Natural killer cell treated with Interleukin-12 subunit alpha and Interleukin-12 subunit beta and Interleukin-15 and Interleukin-18, amount 100 ng/mL, for 72 hours (primary cell): ENCODE measurements at regions not wholly inside any gene's neighbourhood (a gene's known extent, or its start where the extent isn't known, plus 50 kb on each side); places are given as distances from the start of the nearest gene placed in this dataset.

ENCODE experiments used
- ATAC-seq, 2 donors: fragments of 150-1000 bp; cut with Tn5 transposase in 1 of 2; sonication (Bioruptor Pico), chemical (Tn5 transposase) in 1 of 2; 2 replicates each; pipeline ENCODE4 v1.10.0; 2021
- DNase-seq: peaks from one replicate; pipeline ENCODE4 v3.0.0; 2022; ENCODE audit warnings: low spot score
- H3K27ac Mint-ChIP-seq, 2 donors: 1 replicate in 1 of 2; 2 replicates in 1 of 2; pipeline ENCODE4 v1.8.0; 2022; ENCODE audit warnings: mixed read lengths in 2 of 2, mild to moderate bottlenecking in 1 of 2, moderate library complexity in 1 of 2
- H3K27me3 Mint-ChIP-seq, 2 donors: 1 replicate in 1 of 2; 2 replicates in 1 of 2; pipeline ENCODE4 v1.8.0; 2022; ENCODE audit warnings: mixed read lengths in 2 of 2
- H3K36me3 Mint-ChIP-seq: one replicate; pipeline ENCODE4 v1.8.0; 2022; ENCODE audit warnings: mixed read lengths
- H3K4me1 Mint-ChIP-seq, 2 donors: 1 replicate in 1 of 2; 2 replicates in 1 of 2; pipeline ENCODE4 v1.8.0; 2022; ENCODE audit warnings: low read depth in 2 of 2, mixed read lengths in 2 of 2, mild to moderate bottlenecking in 1 of 2
- H3K4me3 Mint-ChIP-seq: one replicate; pipeline ENCODE4 v1.8.0; 2022; ENCODE audit warnings: mixed read lengths
- H3K9me3 Mint-ChIP-seq: 2 replicates; pipeline ENCODE4 v1.8.0; 2022; ENCODE audit warnings: mixed read lengths

DNA sequence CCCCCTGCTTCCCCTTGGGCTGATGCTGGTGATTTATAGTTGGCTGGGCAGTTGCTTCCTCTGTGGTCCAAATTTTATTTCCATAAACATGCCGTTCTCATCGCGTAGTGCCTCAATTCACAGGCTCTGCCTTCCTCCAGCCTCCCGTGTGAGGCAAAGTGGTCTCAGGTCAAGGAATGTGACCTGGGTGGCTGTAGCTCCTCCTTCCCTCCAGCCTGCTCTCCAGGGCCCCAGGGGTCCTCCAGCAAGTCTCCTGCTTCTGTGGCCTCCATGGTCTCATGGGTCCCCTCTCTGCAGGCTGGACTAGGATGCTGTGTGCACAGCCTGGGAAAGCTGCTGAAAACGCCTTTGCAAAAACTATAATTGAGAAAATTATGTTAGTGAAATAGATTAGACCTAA lies 694.1 kb downstream of the BRD1 start:
- H3K4me3 Mint-ChIP-seq, result no peak overlapping the region
- ATAC-seq (no peak), DNase-seq (no peak)
- H3K27me3 Mint-ChIP-seq, result peaks cover 19 to 58% of the 10 kb centered on the region in 2 donors
- H3K4me1 Mint-ChIP-seq, result no peaks in the 10 kb centered on the region
- H3K9me3 Mint-ChIP-seq, result no peaks in the 10 kb centered on the region
- H3K27ac Mint-ChIP-seq, result no peak overlapping the region
- no peaks in the 10 kb centered on the region for H3K36me3 Mint-ChIP-seq

DNA sequence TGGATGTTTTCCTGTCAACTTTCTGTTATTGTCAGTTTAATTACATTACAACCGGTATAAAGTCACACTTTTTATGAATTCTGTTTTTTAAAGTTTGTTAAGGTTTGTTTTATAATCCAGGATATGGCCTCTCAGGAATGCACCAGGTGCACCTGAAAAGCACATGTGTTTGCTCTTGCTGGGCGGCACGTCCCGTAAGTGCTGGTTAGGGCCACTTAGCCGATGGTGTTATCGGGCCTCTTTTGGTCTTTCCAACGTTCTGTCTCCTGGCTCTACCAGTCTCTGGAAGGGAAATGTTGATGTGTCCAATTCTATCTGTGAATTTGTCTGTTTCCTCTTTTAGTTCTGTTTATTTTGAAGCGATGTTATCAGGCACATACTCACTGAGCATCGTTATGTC lies 695.7 kb downstream of the BRD1 start:
- H3K27me3 Mint-ChIP-seq, result peaks cover 15 to 53% of the 10 kb centered on the region in 2 donors
- no peak overlapping the region for H3K4me3 Mint-ChIP-seq
- no peaks in the 10 kb centered on the region for H3K4me1 Mint-ChIP-seq
- DNase-seq (no peak), ATAC-seq (no peak)
- no peak overlapping the region for H3K27ac Mint-ChIP-seq
- H3K9me3 Mint-ChIP-seq, result no peaks in the 10 kb centered on the region
- no peaks in the 10 kb centered on the region for H3K36me3 Mint-ChIP-seq

GRCh38 chr22:49129736-49130135 lies 697.9 kb downstream of the BRD1 start:
- Mint-ChIP-seq H3K4me3 (no peak overlapping the region), H3K36me3 (no peaks in the 10 kb centered on the region), H3K4me1 (no peaks in the 10 kb centered on the region), H3K27me3 (peaks cover 15 to 34% of the 10 kb centered on the region in 2 donors), H3K9me3 (no peaks in the 10 kb centered on the region), H3K27ac (no peak overlapping the region)
- no peak for DNase-seq
- ATAC-seq, result no peak

DNA sequence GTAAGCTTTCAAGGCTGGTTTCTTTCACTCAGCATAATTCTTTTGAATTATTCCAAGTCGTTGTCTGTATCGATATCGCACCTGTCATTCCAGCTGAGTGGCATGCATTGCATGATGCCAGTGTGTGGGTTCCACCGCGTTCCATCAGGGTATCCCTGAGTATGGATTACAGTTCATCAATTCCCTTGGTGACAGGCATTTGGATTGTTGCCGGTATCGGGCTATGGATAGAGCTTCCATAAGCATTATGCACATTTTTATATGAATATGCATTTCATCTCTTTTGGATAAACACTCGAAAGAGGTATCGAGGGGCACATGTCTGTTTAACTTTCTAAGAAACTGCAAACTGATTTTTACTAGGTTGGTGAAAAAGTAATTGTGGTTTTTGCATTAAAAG lies 698.8 kb downstream of the BRD1 start:
- Mint-ChIP-seq H3K36me3 (no peaks in the 10 kb centered on the region), H3K4me3 (no peak overlapping the region), H3K9me3 (no peaks in the 10 kb centered on the region), H3K4me1 (no peaks in the 10 kb centered on the region), H3K27ac (no peak overlapping the region), H3K27me3 (peaks cover 19 to 40% of the 10 kb centered on the region in 2 donors)
- no peak for DNase-seq
- no peak for ATAC-seq

DNA sequence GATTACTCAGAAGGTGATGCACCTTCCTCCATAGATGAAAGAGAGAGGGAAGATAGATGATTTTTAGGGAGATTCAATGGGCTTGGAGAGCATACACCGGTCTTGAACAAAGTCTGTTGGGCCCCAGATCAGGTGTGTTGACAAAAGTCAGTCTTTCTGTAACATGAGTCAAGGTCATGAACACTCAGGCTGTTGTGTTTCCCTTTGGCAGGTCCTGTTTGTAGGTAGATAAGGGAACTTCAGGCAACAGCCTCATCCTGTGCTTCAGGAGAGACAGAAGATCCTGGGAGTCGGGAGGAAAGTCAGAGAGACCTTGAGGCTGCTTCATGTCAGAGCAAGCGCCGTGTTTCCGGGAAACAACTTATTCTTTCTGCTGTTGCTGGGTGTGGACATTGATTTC lies 703.1 kb downstream of the BRD1 start:
- Mint-ChIP-seq H3K36me3 (no peaks in the 10 kb centered on the region), H3K4me3 (no peak overlapping the region), H3K27me3 (peaks cover 16 to 21% of the 10 kb centered on the region in 2 donors), H3K27ac (no peak overlapping the region), H3K9me3 (no peaks in the 10 kb centered on the region), H3K4me1 (no peaks in the 10 kb centered on the region)
- ATAC-seq (no peak), DNase-seq (no peak)

- DNase-seq (no peak), ATAC-seq (no peak)
- Mint-ChIP-seq H3K4me3 (no peak overlapping the region), H3K36me3 (no peaks in the 10 kb centered on the region), H3K27ac (no peak overlapping the region), H3K4me1 (no peaks in the 10 kb centered on the region), H3K27me3 (peaks cover 14 to 18% of the 10 kb centered on the region in 2 donors), H3K9me3 (no peaks in the 10 kb centered on the region)
Measured at GRCh38 chr22:49123621-49124192, 704.0 kb downstream of the BRD1 start.

DNA sequence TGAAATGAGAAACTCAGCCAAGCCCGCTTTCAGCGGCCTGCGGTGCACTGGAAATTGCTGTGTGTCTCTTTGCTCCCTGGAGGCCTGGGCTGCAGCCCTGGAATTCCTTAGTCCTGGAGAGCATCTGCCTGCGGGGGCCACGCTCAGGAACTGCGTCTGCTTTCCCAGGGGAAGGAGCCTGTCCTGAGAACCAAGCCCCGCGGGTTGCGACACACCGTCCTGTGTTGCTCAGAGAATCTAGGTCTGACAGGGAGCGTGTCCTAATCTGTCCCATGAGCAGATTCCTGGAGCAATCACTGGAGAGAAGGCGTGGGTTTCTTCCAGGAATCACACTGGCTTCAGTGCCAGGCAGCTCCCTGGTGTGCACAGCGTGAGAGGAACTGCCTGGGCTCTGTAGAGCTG lies 708.1 kb downstream of the BRD1 start:
- Mint-ChIP-seq H3K9me3 (no peaks in the 10 kb centered on the region), H3K4me3 (no peak overlapping the region), H3K36me3 (no peaks in the 10 kb centered on the region), H3K4me1 (no peaks in the 10 kb centered on the region), H3K27ac (no peak overlapping the region), H3K27me3 (peaks cover 8 to 14% of the 10 kb centered on the region in 2 donors)
- no peak for DNase-seq
- ATAC-seq, result no peak

DNA sequence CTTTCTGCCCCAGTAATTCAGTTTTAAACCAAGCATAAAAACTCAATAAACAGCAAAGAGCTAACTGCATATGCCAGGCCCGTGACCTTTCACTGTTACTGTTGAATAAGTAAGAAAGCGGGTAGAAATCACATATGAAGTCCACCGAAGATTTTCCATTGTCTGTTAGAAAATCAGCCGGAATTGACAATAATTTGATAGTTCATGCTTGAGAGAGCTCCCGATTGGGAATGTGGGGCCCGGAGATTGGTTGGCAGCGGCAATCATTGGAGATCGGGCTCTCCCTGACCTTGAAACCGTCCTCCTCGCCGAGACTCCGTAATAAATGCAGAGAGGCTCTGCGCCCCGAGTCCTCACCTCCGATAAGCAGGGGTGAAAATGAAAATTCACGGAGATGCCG lies 709.6 kb downstream of the BRD1 start:
- Mint-ChIP-seq H3K9me3 (no peaks in the 10 kb centered on the region), H3K36me3 (no peaks in the 10 kb centered on the region), H3K27ac (no peak overlapping the region), H3K4me3 (no peak overlapping the region), H3K4me1 (no peaks in the 10 kb centered on the region), H3K27me3 (no peaks in the 10 kb centered on the region)
- ATAC-seq, result no peak
- no peak for DNase-seq

DNA sequence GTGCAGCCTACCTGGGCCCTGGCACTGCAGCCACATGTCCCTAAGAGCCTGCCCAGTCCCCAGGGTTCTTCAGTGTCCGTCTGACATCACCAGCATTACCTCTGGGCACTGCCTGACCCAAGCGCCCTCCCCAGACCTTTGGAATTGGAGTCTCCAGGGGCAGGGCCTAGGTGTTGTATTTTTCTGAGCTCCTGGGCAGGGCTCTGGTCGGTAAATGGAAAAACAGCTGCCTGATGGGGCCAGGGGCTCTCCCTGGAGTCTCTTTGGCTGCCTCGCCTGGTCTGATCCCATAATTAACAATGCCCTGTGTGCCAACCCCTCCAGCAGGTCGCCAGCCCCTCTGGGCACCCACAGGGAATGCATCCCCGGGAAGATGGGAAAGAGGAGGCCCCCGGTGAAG lies 710.2 kb downstream of the BRD1 start:
- ATAC-seq (no peak), DNase-seq (no peak)
- peaks cover 0 to 2% of the 10 kb centered on the region in 2 donors for H3K27me3 Mint-ChIP-seq
- no peak overlapping the region for H3K27ac Mint-ChIP-seq
- H3K36me3 Mint-ChIP-seq, result no peaks in the 10 kb centered on the region
- no peak overlapping the region for H3K4me3 Mint-ChIP-seq
- no peaks in the 10 kb centered on the region for H3K9me3 Mint-ChIP-seq
- H3K4me1 Mint-ChIP-seq, result no peaks in the 10 kb centered on the region

DNA sequence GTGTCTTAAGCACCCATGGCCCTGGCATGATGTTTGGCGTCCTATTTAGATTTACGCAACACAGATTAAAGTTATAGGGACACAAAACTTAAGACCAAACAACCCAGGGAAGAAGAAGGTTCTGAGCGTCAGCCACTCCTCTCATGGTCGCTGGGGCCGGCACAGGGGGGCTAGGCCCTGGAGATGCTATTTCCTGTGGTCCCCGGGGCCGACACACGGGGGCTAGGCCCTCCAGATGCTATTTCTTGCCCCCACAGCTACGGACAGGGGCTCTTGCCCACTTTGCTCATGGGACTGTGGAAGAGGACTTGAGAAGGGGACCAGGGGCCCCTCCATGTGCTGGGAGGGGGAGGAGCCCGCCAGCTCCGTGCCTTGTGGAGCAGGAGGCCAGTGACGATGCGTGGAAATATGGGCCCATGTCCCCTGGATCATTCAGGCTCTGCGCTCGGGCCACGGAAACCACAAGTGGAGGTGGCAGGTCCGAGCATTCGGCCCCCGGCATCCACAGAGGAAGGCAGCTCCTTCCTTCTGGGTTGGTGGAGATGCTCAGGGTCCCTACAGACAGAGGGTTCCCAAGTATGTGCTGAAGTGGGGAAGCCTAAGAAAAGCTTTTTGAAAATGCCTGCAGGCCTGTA lies 711.1 kb downstream of the BRD1 start:
- Mint-ChIP-seq H3K4me3 (no peak overlapping the region), H3K27ac (no peak overlapping the region), H3K9me3 (no peaks in the 10 kb centered on the region), H3K4me1 (no peaks in the 10 kb centered on the region), H3K27me3 (peaks cover 0 to 7% of the 10 kb centered on the region in 2 donors), H3K36me3 (no peaks in the 10 kb centered on the region)
- DNase-seq (no peak), ATAC-seq (no peak)

GRCh38 chr22:49116021-49116420 lies 711.7 kb downstream of the BRD1 start:
- Mint-ChIP-seq H3K36me3 (no peaks in the 10 kb centered on the region), H3K4me1 (no peaks in the 10 kb centered on the region), H3K27ac (no peak overlapping the region), H3K4me3 (no peak overlapping the region), H3K27me3 (peaks cover 0 to 7% of the 10 kb centered on the region in 2 donors), H3K9me3 (no peaks in the 10 kb centered on the region)
- no peak for DNase-seq
- ATAC-seq, result no peak

DNA sequence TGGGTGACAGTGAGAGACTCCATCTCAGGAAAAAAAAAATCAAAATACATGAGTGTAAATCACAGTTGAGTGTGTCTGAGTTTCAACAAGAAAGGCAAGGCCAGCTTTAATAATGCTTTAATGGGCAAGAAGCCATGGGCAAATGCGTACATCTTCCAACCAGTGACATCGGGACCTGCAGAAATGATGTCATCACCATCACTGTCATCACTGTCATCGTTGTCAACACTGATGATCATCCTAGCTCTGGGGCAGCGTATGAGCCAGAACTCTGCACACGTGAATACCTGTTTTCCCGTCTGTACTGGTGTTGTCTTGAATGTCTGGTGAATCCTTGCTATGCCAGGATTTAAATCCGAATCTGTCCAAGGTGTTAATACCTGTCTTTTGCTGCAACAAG lies 712.5 kb downstream of the BRD1 start:
- no peak for ATAC-seq
- no peaks in the 10 kb centered on the region for H3K36me3 Mint-ChIP-seq

GRCh38 chr22:49113758-49114157 lies 713.9 kb downstream of the BRD1 start:
- H3K9me3 Mint-ChIP-seq, result no peaks in the 10 kb centered on the region
- no peaks in the 10 kb centered on the region for H3K36me3 Mint-ChIP-seq
- ATAC-seq (no peak), DNase-seq (no peak)
- no peak overlapping the region for H3K4me3 Mint-ChIP-seq
- H3K27ac Mint-ChIP-seq, result no peak overlapping the region
- H3K27me3 Mint-ChIP-seq, result peaks cover 0 to 7% of the 10 kb centered on the region in 2 donors
- H3K4me1 Mint-ChIP-seq, result no peaks in the 10 kb centered on the region

More for the DNA sequence above, 712.5 kb downstream of the BRD1 start:
- no peak for DNase-seq
- Mint-ChIP-seq H3K27ac (no peak overlapping the region), H3K27me3 (peaks cover 0 to 7% of the 10 kb centered on the region in 2 donors), H3K4me1 (no peaks in the 10 kb centered on the region), H3K9me3 (no peaks in the 10 kb centered on the region), H3K4me3 (no peak overlapping the region)

DNA sequence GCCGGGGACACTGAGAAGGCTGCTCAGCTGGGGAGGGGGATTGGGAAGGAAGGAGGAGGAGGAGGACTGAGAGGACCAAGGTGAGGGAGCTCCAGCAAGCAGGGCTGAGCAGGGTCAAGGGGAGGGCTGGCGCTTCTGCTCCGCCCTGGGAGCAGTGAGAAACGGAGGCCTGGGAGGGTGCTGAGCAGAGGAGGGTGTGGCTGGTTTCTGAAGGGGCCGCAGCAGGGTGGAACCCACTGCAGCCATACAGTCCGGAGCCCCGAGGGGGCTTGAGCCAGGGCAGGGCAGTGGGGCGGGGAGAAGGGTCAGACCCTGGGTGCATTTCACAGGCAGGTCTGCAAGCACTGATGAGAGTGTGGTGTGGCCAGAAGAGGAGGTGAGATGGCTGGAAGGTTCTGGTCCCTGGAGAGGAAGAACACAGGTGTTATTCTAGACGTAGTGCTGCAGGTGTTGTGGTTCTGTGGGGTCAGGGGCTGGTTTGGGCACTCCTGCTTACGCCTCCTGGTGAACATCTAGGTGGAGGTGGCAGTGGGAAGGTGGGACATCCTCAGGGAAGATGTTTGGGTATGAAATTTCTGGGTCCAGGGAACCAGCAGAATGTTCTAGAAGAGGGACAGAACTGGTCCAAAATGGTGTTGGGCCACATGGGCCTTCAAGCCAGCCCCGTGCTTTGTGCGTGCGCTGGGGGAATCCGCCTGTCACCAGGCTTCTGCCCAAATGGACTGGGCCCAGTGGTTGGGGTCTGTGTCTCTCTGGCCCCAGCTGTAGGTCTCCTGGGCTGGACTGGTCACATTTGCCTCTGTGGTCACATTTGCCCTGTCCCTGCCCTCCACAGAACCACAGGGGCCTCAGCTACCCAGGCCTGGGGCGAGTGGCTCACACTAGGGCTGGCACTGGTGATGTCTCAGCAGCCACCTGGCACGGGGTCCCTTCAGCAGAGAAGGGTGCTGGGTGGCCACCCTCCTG lies 714.7 kb downstream of the BRD1 start:
- no peak for DNase-seq
- H3K27me3 Mint-ChIP-seq, result peaks cover 4 to 7% of the 10 kb centered on the region in 2 donors
- H3K9me3 Mint-ChIP-seq, result no peaks in the 10 kb centered on the region
- H3K4me1 Mint-ChIP-seq, result no peaks in the 10 kb centered on the region
- no peak overlapping the region for H3K4me3 Mint-ChIP-seq
- H3K27ac Mint-ChIP-seq, result no peak overlapping the region
- peak in 1 of 2 donors; percentile 20 for ATAC-seq
- no peaks in the 10 kb centered on the region for H3K36me3 Mint-ChIP-seq
